ENCODE measurements at regions not wholly inside any gene's neighbourhood (a gene's known extent, or its start where the extent isn't known, plus 50 kb on each side); places are given as distances from the start of the nearest gene placed in this dataset.

- TF ChIP-seq POLR2A (IDR thresholded peaks at IDR 0.05; ENCODE audit: low read depth, low read length) (no peak), POLR2AphosphoS5 (IDR thresholded peaks at IDR 0.05; ENCODE audit: low read depth, low read length) (no peak), TAF1 (IDR thresholded peaks at IDR 0.05; ENCODE audit: borderline replicate concordance, low read depth, low read length) (no peak)
Measured at GRCh38 chr2:117055499-117056375, 758.8 kb upstream of the DDX18 start.
